Coronary artery (tissue), 2 donors: ENCODE measurements at regions not wholly inside any gene's neighbourhood (a gene's known extent, or its start where the extent isn't known, plus 50 kb on each side); places are given as distances from the start of the nearest gene placed in this dataset.

Experiments
- DNase-seq: peaks from one replicate; pipeline ENCODE4 v3.0.0-alpha.2; 2017; ENCODE audit warnings: low spot score
- H3K27ac ChIP-seq, 2 donors: fragments of 200-600 bp; sonication (generic); one replicate each; pipeline ENCODE4 v1.5.1; 2016 to 2019
- H3K4me3 ChIP-seq: fragments of 200-600 bp; sonication (generic); 2 replicates; pipeline ENCODE4 v1.5.1; 2016; ENCODE audit warnings: mild to moderate bottlenecking, moderate library complexity
- TF ChIP-seq, protein P1 (sequence below): fragments of 200-600 bp; sonication (generic); IDR thresholded peaks from one replicate; pipeline ENCODE4 v1.5.1; 2019; ENCODE audit warnings: antibody characterized with exemption

- DNase-seq, result no peak
- no peak overlapping the region for H3K27ac ChIP-seq
- TF ChIP-seq, protein P1, sequence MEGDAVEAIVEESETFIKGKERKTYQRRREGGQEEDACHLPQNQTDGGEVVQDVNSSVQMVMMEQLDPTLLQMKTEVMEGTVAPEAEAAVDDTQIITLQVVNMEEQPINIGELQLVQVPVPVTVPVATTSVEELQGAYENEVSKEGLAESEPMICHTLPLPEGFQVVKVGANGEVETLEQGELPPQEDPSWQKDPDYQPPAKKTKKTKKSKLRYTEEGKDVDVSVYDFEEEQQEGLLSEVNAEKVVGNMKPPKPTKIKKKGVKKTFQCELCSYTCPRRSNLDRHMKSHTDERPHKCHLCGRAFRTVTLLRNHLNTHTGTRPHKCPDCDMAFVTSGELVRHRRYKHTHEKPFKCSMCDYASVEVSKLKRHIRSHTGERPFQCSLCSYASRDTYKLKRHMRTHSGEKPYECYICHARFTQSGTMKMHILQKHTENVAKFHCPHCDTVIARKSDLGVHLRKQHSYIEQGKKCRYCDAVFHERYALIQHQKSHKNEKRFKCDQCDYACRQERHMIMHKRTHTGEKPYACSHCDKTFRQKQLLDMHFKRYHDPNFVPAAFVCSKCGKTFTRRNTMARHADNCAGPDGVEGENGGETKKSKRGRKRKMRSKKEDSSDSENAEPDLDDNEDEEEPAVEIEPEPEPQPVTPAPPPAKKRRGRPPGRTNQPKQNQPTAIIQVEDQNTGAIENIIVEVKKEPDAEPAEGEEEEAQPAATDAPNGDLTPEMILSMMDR, result no peak
- H3K4me3 ChIP-seq, result no peak overlapping the region
Observed at GRCh38 chr16:65342231-65342866, 220.5 kb upstream of the CDH11 start.

GRCh38 chr16:65339062-65339461 lies 217.2 kb upstream of the CDH11 start:
- TF ChIP-seq, protein P1, result no peak
- DNase-seq, result no peak
- Histone ChIP-seq H3K27ac (no peak overlapping the region), H3K4me3 (no peak overlapping the region)

- TF ChIP-seq, protein P1, result no peak
- no peak for DNase-seq
- Histone ChIP-seq H3K27ac (no peak overlapping the region), H3K4me3 (no peak overlapping the region)
Observed at GRCh38 chr16:65336160-65336559, 214.3 kb upstream of the CDH11 start.

DNA sequence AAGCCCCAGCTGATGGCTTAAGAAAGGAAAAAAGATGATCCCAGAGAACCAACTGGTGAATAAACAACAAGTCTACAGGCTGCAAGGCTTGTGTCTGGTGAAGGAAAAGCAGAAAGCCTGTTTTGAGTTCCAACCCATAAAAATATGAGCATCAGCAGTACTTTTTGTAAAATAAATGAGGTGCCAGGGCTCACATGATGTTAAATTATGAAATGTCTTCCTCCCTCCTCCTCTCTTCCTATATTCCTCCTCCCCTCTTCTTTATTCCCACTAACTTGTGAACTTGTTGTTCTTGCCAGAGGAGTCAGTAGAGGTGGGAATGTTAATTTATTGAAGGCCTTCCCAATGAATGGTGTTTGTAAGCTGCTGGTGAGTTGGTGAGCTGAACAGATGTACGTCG lies 212.2 kb upstream of the CDH11 start:
- Histone ChIP-seq H3K4me3 (no peak overlapping the region), H3K27ac (no peak overlapping the region)
- TF ChIP-seq, protein P1, result no peak
- DNase-seq, result no peak

GRCh38 chr16:65333283-65333682 lies 211.4 kb upstream of the CDH11 start:
- DNase-seq, result no peak
- TF ChIP-seq, protein P1, result no peak
- Histone ChIP-seq H3K4me3 (no peak overlapping the region), H3K27ac (peak overlapping the region in 1 of 2 donors; percentile 46)

- Histone ChIP-seq H3K27ac (no peak overlapping the region), H3K4me3 (no peak overlapping the region)
- no peak for DNase-seq
- TF ChIP-seq, protein P1, result no peak
Observed at GRCh38 chr16:65327346-65327745, 205.5 kb upstream of the CDH11 start.

GRCh38 chr16:65323655-65324237 lies 201.9 kb upstream of the CDH11 start:
- no peak overlapping the region for H3K4me3 ChIP-seq
- DNase-seq, result no peak
- H3K27ac ChIP-seq, result no peak overlapping the region
- TF ChIP-seq, protein P1, result no peak
